Caco-2 (cell line): ENCODE measurements at regions not wholly inside any gene's neighbourhood (a gene's known extent, or its start where the extent isn't known, plus 50 kb on each side); places are given as distances from the start of the nearest gene placed in this dataset.

Source experiments
- BruUV-seq: library from RNA; stranded (reverse); fragments of 400-500 nt; replicated peaks from 2 replicates; lab custom pipeline; 2021; lab: Mats Ljungman, UMichigan
- CTCF ChIA-PET: fragments of 300-600 bp; sonication (Branson Sonifier 250); formaldehyde crosslinking; loops from one replicate; lab custom pipeline; 2022; ENCODE audit warnings: antibody characterized with exemption; lab: Charles Lee
- POLR2A ChIA-PET: fragments of 300-600 bp; sonication (Branson Sonifier 250); formaldehyde crosslinking; loops from one replicate; lab custom pipeline; 2022; ENCODE audit warnings: antibody characterized with exemption; lab: Charles Lee
- DNase-seq, 2 experiments: peaks; one replicate each; pipeline versions ENCODE4 v3.0.0 to v3.0.0-alpha.2; 2020 to 2022
- H3K27me3 ChIP-seq: replicated peaks from 2 replicates; pipeline ENCODE4 v1.6.0; 2011; ENCODE audit warnings: low read length; ENCODE audit not compliant: control insufficient read depth, insufficient read depth
- H3K36me3 ChIP-seq: 2 replicates; pipeline ENCODE4 v1.5.1; 2011; ENCODE audit warnings: low read length; ENCODE audit not compliant: control insufficient read depth, insufficient read depth
- H3K4me1 ChIP-seq: fragments of 250-450 bp; sonication (Bioruptor Pico); 2 replicates; pipeline ENCODE4 v1.5.1; 2020; ENCODE audit warnings: mild to moderate bottlenecking
- H3K4me3 ChIP-seq: 2 replicates; pipeline ENCODE4 v1.5.1; 2011; ENCODE audit warnings: low read depth, mild to moderate bottlenecking, control low read depth, low read length
- H3K9me3 ChIP-seq: fragments of 250-450 bp; sonication (Bioruptor Pico); 2 replicates; pipeline ENCODE4 v1.5.1; 2020; ENCODE audit warnings: mild to moderate bottlenecking, moderate library complexity
- H3K27ac Mint-ChIP-seq: one replicate; pipeline ENCODE4 v1.8.0; 2022; ENCODE audit warnings: mixed read lengths; ENCODE audit not compliant: unreplicated experiment
- H3K27me3 Mint-ChIP-seq: one replicate; pipeline ENCODE4 v1.8.0; 2022; ENCODE audit warnings: mixed read lengths; ENCODE audit not compliant: insufficient read depth, unreplicated experiment
- H3K36me3 Mint-ChIP-seq: one replicate; pipeline ENCODE4 v1.8.0; 2022; ENCODE audit warnings: mild to moderate bottlenecking, mixed read lengths; ENCODE audit not compliant: insufficient read depth, unreplicated experiment
- H3K4me1 Mint-ChIP-seq: one replicate; pipeline ENCODE4 v1.8.0; 2022; ENCODE audit warnings: low read depth, mixed read lengths; ENCODE audit not compliant: unreplicated experiment
- H3K4me3 Mint-ChIP-seq: one replicate; pipeline ENCODE4 v1.8.0; 2022; ENCODE audit warnings: mild to moderate bottlenecking, moderate library complexity, mixed read lengths; ENCODE audit not compliant: unreplicated experiment
- H3K9me3 Mint-ChIP-seq: one replicate; pipeline ENCODE4 v1.8.0; 2022; ENCODE audit warnings: mixed read lengths; ENCODE audit not compliant: unreplicated experiment
- intact Hi-C: fragments of 100-400 bp; cut with micrococcal nuclease; formaldehyde crosslinking; loops from one replicate; pipeline ENCODE4 v1.10.0; 2022; ENCODE audit not compliant: unreplicated experiment
- TF ChIP-seq, protein P1 (sequence below), 2 experiments: fragments of 200-600 bp in 1 of 2; IDR thresholded peaks; 1 replicate in 1 of 2; 2 replicates in 1 of 2; pipeline versions ENCODE4 v1.5.1 to v1.8.0; 2011 to 2022; ENCODE audit warnings: antibody characterized with exemption in 1 of 2, control low read depth in 1 of 2, inconsistent platforms in 1 of 2, low read depth in 1 of 2, low read length in 1 of 2, mild to moderate bottlenecking in 1 of 2, moderate library complexity in 1 of 2; ENCODE audit not compliant: insufficient read depth in 1 of 2, severe bottlenecking in 1 of 2, unreplicated experiment in 1 of 2

- H3K27me3 ChIP-seq = no peaks in the 10 kb centered on the region
- no peak overlapping the region for H3K27ac Mint-ChIP-seq
- no peaks in the 10 kb centered on the region for H3K36me3 Mint-ChIP-seq
- TF ChIP-seq, protein P1, sequence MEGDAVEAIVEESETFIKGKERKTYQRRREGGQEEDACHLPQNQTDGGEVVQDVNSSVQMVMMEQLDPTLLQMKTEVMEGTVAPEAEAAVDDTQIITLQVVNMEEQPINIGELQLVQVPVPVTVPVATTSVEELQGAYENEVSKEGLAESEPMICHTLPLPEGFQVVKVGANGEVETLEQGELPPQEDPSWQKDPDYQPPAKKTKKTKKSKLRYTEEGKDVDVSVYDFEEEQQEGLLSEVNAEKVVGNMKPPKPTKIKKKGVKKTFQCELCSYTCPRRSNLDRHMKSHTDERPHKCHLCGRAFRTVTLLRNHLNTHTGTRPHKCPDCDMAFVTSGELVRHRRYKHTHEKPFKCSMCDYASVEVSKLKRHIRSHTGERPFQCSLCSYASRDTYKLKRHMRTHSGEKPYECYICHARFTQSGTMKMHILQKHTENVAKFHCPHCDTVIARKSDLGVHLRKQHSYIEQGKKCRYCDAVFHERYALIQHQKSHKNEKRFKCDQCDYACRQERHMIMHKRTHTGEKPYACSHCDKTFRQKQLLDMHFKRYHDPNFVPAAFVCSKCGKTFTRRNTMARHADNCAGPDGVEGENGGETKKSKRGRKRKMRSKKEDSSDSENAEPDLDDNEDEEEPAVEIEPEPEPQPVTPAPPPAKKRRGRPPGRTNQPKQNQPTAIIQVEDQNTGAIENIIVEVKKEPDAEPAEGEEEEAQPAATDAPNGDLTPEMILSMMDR (IDR thresholded peaks at IDR 0.05; ENCODE audit: insufficient read depth in 1 of 2, low read depth in 1 of 2, low read length in 1 of 2, severe bottlenecking in 1 of 2, unreplicated experiment in 1 of 2) = no peak
- H3K4me1 Mint-ChIP-seq = no peaks in the 10 kb centered on the region
- H3K9me3 Mint-ChIP-seq = no peaks in the 10 kb centered on the region
- no peaks in the 10 kb centered on the region for H3K27me3 Mint-ChIP-seq
- no peak overlapping the region for H3K4me3 ChIP-seq
- no peaks in the 10 kb centered on the region for H3K4me1 ChIP-seq
- no TSS peak for BruUV-seq
- intact Hi-C loops = loop anchor here (5.0 kb wide), 1 partner anchor 203 kb away; no protein-coding TSS in a partner anchor
- no peaks in the 10 kb centered on the region for H3K36me3 ChIP-seq
- no peak overlapping the region for H3K4me3 Mint-ChIP-seq
- H3K9me3 ChIP-seq = no peaks in the 10 kb centered on the region
- ChIA-PET CTCF (no interaction called here), POLR2A (no interaction called here)
- DNase-seq = no peak
Measured at GRCh38 chr6:95204178-95204577, 373.2 kb upstream of the MANEA start.

DNA sequence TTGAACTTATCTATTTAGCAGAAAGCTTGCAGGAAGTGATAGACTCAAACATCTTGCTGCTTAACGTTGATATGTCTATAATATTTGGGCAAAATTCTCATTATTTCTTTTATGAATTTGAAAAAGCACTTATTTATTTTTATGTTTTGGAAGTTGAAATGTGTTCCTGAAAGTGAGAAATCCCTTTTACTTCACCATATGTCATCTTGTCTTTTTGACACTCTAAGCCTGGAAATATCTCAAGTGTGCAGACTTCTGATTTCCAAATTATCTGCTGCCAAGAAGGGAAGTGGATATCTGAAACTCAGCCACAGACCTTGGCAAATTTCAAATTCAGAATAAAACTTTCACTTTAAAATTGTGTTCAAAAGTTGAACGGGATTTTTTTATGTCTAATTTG is 368.7 kb upstream of the MANEA start:
- Mint-ChIP-seq H3K27ac (no peak overlapping the region), H3K9me3 (no peaks in the 10 kb centered on the region), H3K4me3 (no peak overlapping the region), H3K27me3 (no peaks in the 10 kb centered on the region), H3K4me1 (no peaks in the 10 kb centered on the region), H3K36me3 (no peaks in the 10 kb centered on the region)
- ChIA-PET CTCF (no interaction called here), POLR2A (no interaction called here)
- H3K27me3 ChIP-seq = no peaks in the 10 kb centered on the region
- H3K36me3 ChIP-seq = no peaks in the 10 kb centered on the region
- no TSS peak for BruUV-seq
- H3K9me3 ChIP-seq = no peaks in the 10 kb centered on the region
- TF ChIP-seq, protein P1 (IDR thresholded peaks at IDR 0.05; ENCODE audit: insufficient read depth in 1 of 2, low read depth in 1 of 2, low read length in 1 of 2, severe bottlenecking in 1 of 2, unreplicated experiment in 1 of 2) = no peak
- no peak for DNase-seq
- no peak overlapping the region for H3K4me3 ChIP-seq
- H3K4me1 ChIP-seq = no peaks in the 10 kb centered on the region
- intact Hi-C loops = no loop called here

- no peaks in the 10 kb centered on the region for H3K4me1 Mint-ChIP-seq
- ChIA-PET CTCF (no interaction called here), POLR2A (no interaction called here)
- Histone ChIP-seq H3K36me3 (no peaks in the 10 kb centered on the region), H3K9me3 (no peaks in the 10 kb centered on the region), H3K27me3 (no peaks in the 10 kb centered on the region), H3K4me3 (no peak overlapping the region), H3K4me1 (no peaks in the 10 kb centered on the region)
- intact Hi-C loops = no loop called here
- TF ChIP-seq, protein P1 (IDR thresholded peaks at IDR 0.05; ENCODE audit: insufficient read depth in 1 of 2, low read depth in 1 of 2, low read length in 1 of 2, severe bottlenecking in 1 of 2, unreplicated experiment in 1 of 2) = no peak
- no peaks in the 10 kb centered on the region for H3K9me3 Mint-ChIP-seq
- no peak overlapping the region for H3K27ac Mint-ChIP-seq
- BruUV-seq = no TSS peak
- no peaks in the 10 kb centered on the region for H3K27me3 Mint-ChIP-seq
- H3K4me3 Mint-ChIP-seq = no peak overlapping the region
- DNase-seq = no peak
- H3K36me3 Mint-ChIP-seq = no peaks in the 10 kb centered on the region
Measured at GRCh38 chr6:95209074-95209473, 368.3 kb upstream of the MANEA start.
